Lower lobe of right lung (tissue), 2 donors: ENCODE measurements at regions not wholly inside any gene's neighbourhood (a gene's known extent, or its start where the extent isn't known, plus 50 kb on each side); places are given as distances from the start of the nearest gene placed in this dataset.

Experiments
- ATAC-seq, 2 donors: fragments of 200-7000 bp; cut with Tn5 transposase; one replicate each; pipeline ENCODE4 v1.9.1; 2020 to 2022; ENCODE audit warnings: mild to moderate bottlenecking in 2 of 2, moderate library complexity in 2 of 2
- DNase-seq: peaks from one replicate; pipeline ENCODE4 v3.0.0-alpha.2; 2020
- H3K27ac ChIP-seq: fragments of 200-600 bp; one replicate; pipeline ENCODE4 v1.8.0; 2022
- H3K27me3 ChIP-seq: fragments of 200-600 bp; one replicate; pipeline ENCODE4 v1.8.0; 2022; ENCODE audit warnings: low read depth
- H3K36me3 ChIP-seq: fragments of 200-600 bp; one replicate; pipeline ENCODE4 v1.8.0; 2022; ENCODE audit warnings: mild to moderate bottlenecking
- H3K4me1 ChIP-seq: fragments of 200-600 bp; one replicate; pipeline ENCODE4 v1.8.0; 2022
- H3K4me3 ChIP-seq: fragments of 200-600 bp; one replicate; pipeline ENCODE4 v1.8.0; 2022; ENCODE audit warnings: mild to moderate bottlenecking
- H3K9me3 ChIP-seq: fragments of 200-600 bp; one replicate; pipeline ENCODE4 v1.8.0; 2022
- intact Hi-C: fragments of 100-400 bp; cut with DNase I; formaldehyde crosslinking; loops from one replicate; pipeline ENCODE4 v1.11.0; 2022
- TF ChIP-seq, protein P1 (sequence below): fragments of 200-600 bp; IDR thresholded peaks from one replicate; pipeline ENCODE4 v1.8.0; 2022; ENCODE audit warnings: antibody characterized with exemption, mild to moderate bottlenecking
- donor health status: DM: no; HTN: yes; CAD: no; lungs with severe emphysema.

- intact Hi-C loops, result no loop called here
- H3K27ac ChIP-seq, result no peak overlapping the region
Measured at GRCh38 chr9:81474792-81475191, 214.6 kb downstream of the TLE1 start.

GRCh38 chr9:81474125-81474524 is 215.2 kb downstream of the TLE1 start:
- intact Hi-C loops, result no loop called here
- Histone ChIP-seq H3K27me3 (no peaks in the 10 kb centered on the region), H3K4me1 (no peaks in the 10 kb centered on the region), H3K27ac (no peak overlapping the region), H3K4me3 (no peak overlapping the region), H3K36me3 (no peaks in the 10 kb centered on the region), H3K9me3 (no peaks in the 10 kb centered on the region)
- DNase-seq (no peak), ATAC-seq (no peak)
- TF ChIP-seq, protein P1, sequence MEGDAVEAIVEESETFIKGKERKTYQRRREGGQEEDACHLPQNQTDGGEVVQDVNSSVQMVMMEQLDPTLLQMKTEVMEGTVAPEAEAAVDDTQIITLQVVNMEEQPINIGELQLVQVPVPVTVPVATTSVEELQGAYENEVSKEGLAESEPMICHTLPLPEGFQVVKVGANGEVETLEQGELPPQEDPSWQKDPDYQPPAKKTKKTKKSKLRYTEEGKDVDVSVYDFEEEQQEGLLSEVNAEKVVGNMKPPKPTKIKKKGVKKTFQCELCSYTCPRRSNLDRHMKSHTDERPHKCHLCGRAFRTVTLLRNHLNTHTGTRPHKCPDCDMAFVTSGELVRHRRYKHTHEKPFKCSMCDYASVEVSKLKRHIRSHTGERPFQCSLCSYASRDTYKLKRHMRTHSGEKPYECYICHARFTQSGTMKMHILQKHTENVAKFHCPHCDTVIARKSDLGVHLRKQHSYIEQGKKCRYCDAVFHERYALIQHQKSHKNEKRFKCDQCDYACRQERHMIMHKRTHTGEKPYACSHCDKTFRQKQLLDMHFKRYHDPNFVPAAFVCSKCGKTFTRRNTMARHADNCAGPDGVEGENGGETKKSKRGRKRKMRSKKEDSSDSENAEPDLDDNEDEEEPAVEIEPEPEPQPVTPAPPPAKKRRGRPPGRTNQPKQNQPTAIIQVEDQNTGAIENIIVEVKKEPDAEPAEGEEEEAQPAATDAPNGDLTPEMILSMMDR, result no peak

More at GRCh38 chr9:81474792-81475191, 214.6 kb downstream of the TLE1 start:
- ATAC-seq (no peak), DNase-seq (no peak)
- Histone ChIP-seq H3K36me3 (no peaks in the 10 kb centered on the region), H3K4me1 (no peaks in the 10 kb centered on the region), H3K27me3 (no peaks in the 10 kb centered on the region), H3K9me3 (no peaks in the 10 kb centered on the region), H3K4me3 (no peak overlapping the region)
- TF ChIP-seq, protein P1, result no peak

DNA sequence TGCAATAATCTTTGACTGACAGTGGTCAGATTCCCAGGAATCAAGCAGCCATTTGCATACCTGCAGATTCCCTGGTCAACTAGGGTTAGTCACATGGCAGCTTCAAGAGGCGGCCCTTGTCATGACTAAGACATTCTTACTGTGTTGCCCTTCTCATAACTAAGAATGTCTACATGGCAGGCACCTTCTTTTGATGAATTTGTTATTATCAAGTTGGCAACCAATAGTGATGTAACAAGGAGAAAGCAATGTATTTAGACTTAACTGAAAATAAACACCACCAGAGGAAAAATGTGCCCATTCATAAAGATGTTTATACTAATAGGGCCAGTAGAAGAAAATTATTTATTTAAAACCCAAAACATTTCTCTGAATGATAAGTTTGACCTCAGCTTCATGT is 215.6 kb downstream of the TLE1 start:
- no peak for ATAC-seq
- H3K36me3 ChIP-seq, result no peaks in the 10 kb centered on the region
- H3K27me3 ChIP-seq, result no peaks in the 10 kb centered on the region
- no peaks in the 10 kb centered on the region for H3K9me3 ChIP-seq
- no peaks in the 10 kb centered on the region for H3K4me1 ChIP-seq
- no peak overlapping the region for H3K4me3 ChIP-seq
- DNase-seq, result no peak
- TF ChIP-seq, protein P1, result no peak
- intact Hi-C loops, result no loop called here
- H3K27ac ChIP-seq, result no peak overlapping the region

GRCh38 chr9:81473206-81473605 is 216.1 kb downstream of the TLE1 start:
- ATAC-seq (no peak), DNase-seq (no peak)
- TF ChIP-seq, protein P1, result no peak
- Histone ChIP-seq H3K4me1 (no peaks in the 10 kb centered on the region), H3K9me3 (no peaks in the 10 kb centered on the region), H3K36me3 (no peaks in the 10 kb centered on the region), H3K27me3 (no peaks in the 10 kb centered on the region), H3K4me3 (no peak overlapping the region), H3K27ac (no peak overlapping the region)
- intact Hi-C loops, result no loop called here

DNA sequence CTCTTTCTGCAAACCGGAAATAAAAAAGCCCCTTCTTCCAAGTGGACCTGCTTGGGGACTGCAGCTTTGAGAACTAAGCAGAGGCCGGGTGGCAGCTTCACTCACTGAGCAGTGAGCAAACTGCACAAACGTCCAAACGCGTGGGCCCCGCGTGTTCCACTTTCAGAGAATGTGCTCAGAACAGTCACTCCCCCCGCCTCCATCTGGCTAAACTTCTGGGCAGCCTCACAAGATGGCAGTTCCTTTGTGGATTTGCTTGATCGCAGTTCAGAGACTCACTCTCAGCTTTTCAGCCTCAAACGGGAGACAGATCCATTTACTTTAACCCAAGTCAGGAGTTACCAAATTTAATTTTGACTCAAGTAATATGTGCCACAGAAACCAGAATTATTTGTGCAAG is 216.6 kb downstream of the TLE1 start:
- ATAC-seq, result no peak
- Histone ChIP-seq H3K4me3 (no peak overlapping the region), H3K27ac (no peak overlapping the region), H3K27me3 (no peaks in the 10 kb centered on the region), H3K9me3 (no peaks in the 10 kb centered on the region), H3K36me3 (no peaks in the 10 kb centered on the region), H3K4me1 (no peaks in the 10 kb centered on the region)
- intact Hi-C loops, result no loop called here
- TF ChIP-seq, protein P1, result no peak
- DNase-seq, result no peak

DNA sequence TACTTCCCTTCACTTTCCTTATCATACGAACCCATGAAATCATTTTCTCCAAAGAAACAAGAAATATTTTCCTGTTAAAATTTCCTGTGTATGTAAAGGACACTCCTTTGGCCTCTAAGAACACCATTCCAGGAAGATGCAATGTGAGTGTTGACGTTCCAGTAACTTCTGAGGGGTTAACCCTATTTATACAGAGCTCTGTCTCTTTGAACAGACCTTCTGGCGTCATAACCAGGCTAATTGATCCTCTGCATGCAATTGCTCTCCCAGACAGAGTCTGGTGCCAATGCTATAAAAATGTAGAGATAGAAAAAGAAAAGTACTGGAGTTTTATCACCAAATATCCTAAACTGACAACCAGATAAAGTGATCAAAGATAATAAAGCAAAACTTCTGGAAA is 218.5 kb downstream of the TLE1 start:
- no peak overlapping the region for H3K4me3 ChIP-seq
- ATAC-seq (no peak), DNase-seq (no peak)
- no peaks in the 10 kb centered on the region for H3K4me1 ChIP-seq
- no peaks in the 10 kb centered on the region for H3K9me3 ChIP-seq
- intact Hi-C loops, result no loop called here
- H3K27ac ChIP-seq, result no peak overlapping the region
- no peaks in the 10 kb centered on the region for H3K27me3 ChIP-seq
- TF ChIP-seq, protein P1, result no peak
- H3K36me3 ChIP-seq, result no peaks in the 10 kb centered on the region
